GM18507 (cell line): ENCODE measurements at regions not wholly inside any gene's neighbourhood (a gene's known extent, or its start where the extent isn't known, plus 50 kb on each side); places are given as distances from the start of the nearest gene placed in this dataset.

Experiments used
- DNase-seq: peaks from one replicate; pipeline ENCODE4 v3.0.0; 2011; ENCODE audit warnings: low read depth; ENCODE audit not compliant: insufficient read length; ENCODE audit errors: extremely low spot score
- FAIRE-seq: peaks from 2 replicates; lab custom pipeline; 2011; peaks lifted over from hg19 to GRCh38; lab: Jason Lieb, UNC

- no peak for DNase-seq
- no peak for FAIRE-seq
Measured at GRCh38 chr3:144409319-144409718, 437.7 kb downstream of the DIPK2A start.

GRCh38 chr3:144413068-144413467, 441.4 kb downstream of the DIPK2A start:
- DNase-seq (no peak), FAIRE-seq (no peak)

- FAIRE-seq (no peak), DNase-seq (no peak)
Measured at GRCh38 chr3:144415492-144415891, 443.9 kb downstream of the DIPK2A start.

GRCh38 chr3:144424606-144425005, 453.0 kb downstream of the DIPK2A start:
- FAIRE-seq (no peak), DNase-seq (no peak)

DNA sequence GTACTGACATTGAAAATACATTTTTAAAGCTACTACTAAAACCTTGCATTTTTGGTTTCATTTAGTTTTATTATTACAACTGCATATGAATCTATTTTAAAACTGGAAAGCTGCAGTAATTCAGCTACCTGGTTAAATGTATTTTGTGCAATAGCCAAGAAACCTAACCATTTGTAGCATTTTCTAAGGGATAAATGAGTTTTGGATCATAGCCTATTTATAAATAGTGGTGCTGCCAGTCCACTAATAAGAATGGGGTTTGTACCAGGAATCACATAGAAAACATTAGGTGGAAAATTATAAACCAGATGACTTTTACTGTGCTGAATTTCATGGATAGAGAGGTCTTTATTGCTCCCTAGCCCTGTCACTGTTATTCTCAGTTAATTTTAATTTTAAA, 454.7 kb downstream of the DIPK2A start:
- FAIRE-seq (no peak), DNase-seq (no peak)

GRCh38 chr3:144426967-144427366, 455.3 kb downstream of the DIPK2A start:
- no peak for FAIRE-seq
- DNase-seq: no peak

- DNase-seq (no peak), FAIRE-seq (no peak)
Measured at GRCh38 chr3:144429719-144430121, 458.1 kb downstream of the DIPK2A start.

- DNase-seq: no peak
- no peak for FAIRE-seq
Measured at GRCh38 chr3:144431134-144431533, 459.5 kb downstream of the DIPK2A start.

DNA sequence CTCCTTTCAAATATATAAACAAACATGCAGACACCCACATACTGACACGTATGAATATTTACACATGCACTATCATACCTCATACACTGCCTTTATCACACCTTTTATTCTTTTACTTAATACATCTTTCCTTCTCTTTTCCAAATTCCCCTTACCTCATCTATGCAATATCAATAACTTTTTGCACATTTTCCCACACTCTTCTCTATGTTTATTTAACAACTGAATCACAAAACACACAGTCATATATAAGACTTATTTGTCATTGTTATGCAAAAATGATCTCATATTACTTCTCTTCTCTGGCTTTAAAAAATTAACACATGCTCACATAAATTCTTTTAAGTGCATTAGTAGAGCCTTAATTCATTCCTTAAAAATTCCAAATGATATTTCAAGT, 461.4 kb downstream of the DIPK2A start:
- DNase-seq: no peak
- no peak for FAIRE-seq

DNA sequence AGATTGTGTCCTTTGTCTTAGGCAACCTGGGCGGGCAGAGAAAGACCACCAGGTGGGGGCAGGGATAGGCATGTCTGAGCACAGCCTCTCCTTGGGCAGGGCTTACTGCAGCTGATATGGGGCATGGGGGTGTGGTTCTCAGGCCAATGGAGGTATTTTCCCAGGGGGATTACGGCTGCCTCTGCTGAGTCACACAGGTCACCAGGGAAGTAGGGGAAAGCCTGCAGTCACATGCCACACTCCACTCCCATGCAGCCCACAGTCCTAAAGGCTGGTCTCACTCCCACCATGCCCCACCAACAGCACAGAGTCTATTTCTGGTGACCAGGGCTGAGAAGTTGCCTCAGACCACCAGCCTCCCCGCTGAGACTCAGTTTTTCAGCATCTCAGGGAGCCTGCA, 466.4 kb downstream of the DIPK2A start:
- FAIRE-seq (no peak), DNase-seq (no peak)

DNA sequence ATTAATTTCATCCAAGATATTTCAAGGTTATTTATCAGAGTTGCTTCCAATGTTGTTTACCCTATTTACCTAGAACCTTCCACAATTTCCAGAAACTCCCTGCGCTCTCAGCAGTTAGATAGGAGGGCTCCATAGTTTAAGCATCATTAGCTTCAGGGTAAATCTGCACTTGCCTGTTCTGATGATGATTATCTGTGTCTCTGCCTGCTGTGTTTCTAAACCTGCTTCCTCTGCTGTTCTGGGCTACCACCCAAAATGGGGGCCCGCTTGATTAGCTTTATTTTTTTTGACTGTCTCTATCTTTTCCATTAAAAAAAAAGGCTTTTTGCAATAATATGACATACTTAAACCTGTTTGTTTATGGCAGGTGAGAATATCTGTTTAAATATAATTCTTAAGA, 472.4 kb downstream of the DIPK2A start:
- DNase-seq (no peak), FAIRE-seq (no peak)

DNA sequence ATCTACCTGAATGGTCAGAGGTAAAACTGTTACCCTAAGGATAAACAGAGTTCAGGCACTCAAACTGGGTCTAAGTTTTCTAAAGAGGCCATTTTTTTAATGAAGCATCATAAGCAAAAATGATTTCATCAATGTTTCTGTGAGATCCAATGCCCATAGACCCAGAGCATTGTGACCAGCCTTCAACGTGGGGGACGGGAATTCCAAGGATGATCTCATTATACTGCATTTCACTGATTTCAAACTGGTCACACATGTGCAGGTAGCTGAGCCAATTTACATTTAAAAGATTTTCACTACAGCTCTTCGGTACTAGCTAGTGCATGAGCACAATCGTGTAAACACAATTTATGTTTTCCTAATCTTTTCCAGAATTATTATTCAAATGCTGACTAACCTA, 472.9 kb downstream of the DIPK2A start:
- FAIRE-seq (no peak), DNase-seq (no peak)

DNA sequence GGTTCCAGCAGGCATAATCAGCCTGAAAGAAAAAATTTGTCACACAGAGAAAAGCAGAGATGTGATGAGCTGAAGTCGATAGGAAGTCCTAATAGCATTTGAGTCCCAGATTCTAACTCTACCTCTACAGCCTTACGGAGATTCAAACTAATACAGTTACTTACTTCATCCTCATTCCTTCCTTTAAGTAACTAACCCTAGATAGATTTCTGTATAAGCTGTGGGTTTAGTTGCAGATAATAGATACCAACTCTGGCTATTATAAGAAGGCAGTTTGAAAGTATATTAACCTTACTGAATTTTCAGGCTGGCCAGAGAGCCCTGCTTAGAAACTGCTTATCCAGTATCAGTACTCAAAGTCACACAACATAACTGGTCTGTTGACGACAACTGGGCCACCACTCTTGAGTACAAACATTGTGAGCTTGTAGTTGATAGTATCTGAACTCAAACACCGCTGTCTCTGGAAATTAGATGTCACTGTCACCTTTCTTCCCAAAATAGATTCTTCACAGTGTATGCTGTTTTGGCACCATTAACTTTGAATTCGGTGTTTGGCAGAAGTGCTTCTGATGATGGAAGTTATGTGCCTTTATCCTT, 484.3 kb downstream of the DIPK2A start:
- no peak for FAIRE-seq
- DNase-seq: no peak

- FAIRE-seq: no peak
- no peak for DNase-seq
Measured at GRCh38 chr3:144457758-144458157, 486.1 kb downstream of the DIPK2A start.

- DNase-seq: no peak
- FAIRE-seq: no peak
Measured at GRCh38 chr3:144458283-144458682, 486.7 kb downstream of the DIPK2A start.

DNA sequence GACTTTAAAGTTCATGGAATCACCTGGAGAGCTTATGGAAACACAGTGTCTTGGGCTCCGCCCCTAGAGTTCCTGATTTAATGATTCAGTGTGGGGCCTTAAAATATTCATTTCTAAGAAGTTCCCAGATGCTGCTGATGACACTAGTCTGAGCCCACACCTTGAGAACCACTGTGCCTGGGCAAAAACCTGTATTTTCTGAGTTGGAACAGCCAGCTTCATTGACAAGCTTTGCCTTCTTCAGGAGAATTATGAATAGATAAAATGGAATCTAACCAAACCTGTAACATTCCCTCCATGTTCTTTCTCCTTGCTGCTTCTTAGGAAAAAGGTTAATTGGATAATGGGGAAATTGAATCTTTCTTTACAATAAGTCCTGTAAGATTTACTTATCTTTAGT, 490.7 kb downstream of the DIPK2A start:
- DNase-seq (no peak), FAIRE-seq (no peak)

GRCh38 chr3:144463911-144464310, 492.3 kb downstream of the DIPK2A start:
- FAIRE-seq: no peak

GRCh38 chr3:144466114-144466513, 494.5 kb downstream of the DIPK2A start:
- FAIRE-seq (no peak), DNase-seq (no peak)

More at GRCh38 chr3:144463911-144464310, 492.3 kb downstream of the DIPK2A start:
- DNase-seq: no peak

DNA sequence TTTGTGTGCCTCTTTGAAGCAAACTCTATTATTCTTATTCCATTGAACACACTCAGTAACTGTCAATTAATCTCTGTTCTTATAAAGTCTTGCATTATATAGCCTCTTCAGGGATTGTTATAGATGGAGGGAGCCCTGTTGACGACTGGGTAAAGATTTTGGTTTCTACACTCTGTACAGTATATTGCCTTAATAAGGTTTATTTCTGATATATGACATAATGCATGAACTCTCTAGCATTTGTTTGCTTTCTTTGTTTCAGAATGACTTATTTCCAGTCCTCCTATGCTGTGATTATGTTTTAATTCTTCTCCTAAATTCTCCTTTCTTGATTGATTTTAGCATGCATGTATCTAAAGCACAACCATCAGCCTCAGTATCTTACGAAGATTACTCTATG, 494.9 kb downstream of the DIPK2A start:
- DNase-seq (no peak), FAIRE-seq (no peak)

DNA sequence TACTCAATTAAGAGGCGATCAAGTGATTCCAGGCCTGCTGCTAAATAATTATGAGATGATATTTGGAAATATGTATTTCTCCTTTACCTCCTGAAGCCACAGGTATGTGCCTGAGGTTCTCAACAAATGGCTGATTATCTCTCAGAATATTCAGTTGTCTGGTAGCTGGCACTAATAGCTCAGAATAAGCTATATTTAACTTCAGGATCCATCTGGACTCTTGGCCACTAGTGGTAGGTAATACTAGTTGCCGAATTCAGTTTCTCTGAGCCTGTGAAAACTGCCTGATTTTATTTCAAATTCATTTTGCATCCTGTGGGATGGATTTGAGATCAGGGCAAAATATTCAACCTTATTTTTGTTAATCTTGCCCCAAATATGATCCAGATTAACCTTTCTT, 499.0 kb downstream of the DIPK2A start:
- FAIRE-seq (no peak), DNase-seq (no peak)

DNA sequence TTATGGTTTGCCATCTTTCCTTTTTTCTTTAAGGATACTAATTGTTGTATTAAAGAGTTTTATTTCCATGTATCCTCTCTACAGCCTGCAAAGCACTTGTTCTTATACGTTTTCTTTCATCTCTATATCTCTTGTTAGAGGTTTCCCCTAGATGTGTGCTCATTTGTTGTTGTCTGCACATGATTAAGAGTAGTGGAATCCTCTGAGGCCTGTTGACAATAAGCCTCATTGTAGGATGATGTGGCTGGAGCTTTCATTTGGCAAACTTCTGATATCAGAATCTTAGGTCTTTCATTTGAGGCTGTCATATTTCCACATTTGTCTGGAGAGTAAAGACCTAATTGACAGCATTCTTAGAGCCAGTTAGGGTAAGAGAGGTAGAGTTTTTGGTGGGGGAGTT, 506.0 kb downstream of the DIPK2A start:
- DNase-seq (no peak), FAIRE-seq (no peak)

DNA sequence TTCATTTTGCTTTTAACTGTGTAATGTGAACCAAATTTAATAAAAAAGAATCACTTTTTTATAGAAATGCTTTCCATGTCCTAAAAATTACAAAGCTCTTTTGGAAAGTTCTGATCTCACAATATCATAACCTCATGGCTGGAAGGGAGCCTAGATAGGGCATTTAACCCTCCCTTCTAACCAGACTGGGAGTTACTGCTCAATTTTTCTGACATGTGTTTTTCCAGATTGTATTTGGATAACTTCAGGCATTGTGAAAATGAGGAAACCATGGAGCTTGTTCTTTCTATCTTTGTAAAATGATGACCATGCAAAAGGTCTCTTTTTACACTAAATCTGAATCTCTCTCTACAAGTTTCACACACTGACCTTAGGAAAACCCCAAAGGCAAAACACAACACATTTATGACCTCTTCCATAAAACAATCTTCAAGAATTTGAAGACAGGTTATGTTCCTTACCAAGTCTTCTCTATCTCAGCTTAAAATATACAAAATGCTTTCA, 508.8 kb downstream of the DIPK2A start:
- FAIRE-seq (no peak), DNase-seq (no peak)
